ENCODE measurements at regions not wholly inside any gene's neighbourhood (a gene's known extent, or its start where the extent isn't known, plus 50 kb on each side); places are given as distances from the start of the nearest gene placed in this dataset.

DNA sequence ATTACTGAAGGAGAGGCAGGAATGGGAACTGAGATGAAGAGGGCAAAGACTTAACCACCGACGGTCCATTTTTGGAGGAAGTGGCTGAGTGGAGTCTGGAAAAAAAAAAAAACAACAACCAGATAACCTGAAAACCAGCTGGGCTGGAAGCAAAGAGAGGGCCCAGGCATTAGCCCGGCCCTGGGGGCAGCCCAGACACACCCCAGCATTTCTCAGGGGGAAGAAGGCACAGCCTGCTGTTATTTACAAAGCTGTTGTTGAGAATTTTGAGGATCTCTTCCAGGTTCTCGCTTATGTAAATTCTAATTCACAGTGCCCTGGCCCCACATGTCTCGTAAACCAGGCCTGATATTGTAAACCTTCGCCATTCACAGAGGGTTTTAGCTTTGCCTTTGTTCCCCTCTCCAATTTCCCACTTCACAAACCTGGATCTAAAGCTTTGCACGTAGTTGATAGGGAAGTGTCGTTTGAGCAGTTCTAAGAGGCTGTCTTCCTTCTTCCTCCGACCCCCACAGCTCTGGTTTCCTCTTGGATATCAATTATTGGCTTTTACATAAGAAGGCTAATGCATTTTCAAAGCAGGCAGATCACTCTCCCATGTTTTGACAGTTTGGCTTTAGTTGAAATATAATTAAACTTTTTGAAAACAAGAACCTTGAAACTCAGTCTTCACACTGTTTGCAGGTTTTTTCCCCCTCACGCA lies 161.8 kb upstream of the IRF2BP2 start (continued):
- TF ChIP-seq SMAD1 (IDR thresholded peaks at IDR 0.05; ENCODE audit: low read depth, low read length, partially characterized antibody) (no peak), ERF (CRISPR knock-in tag; IDR thresholded peaks at IDR 0.05) (no peak), COPS2 (conservative IDR thresholded peaks at IDR 0.05) (no peak), SMARCA4 (IDR thresholded peaks at IDR 0.05) (no peak), JUNB (CRISPR knock-in tag; conservative IDR thresholded peaks at IDR 0.05) (no peak), ZEB2 (IDR thresholded peaks at IDR 0.05) (no peak), CHD2 (IDR thresholded peaks at IDR 0.05; ENCODE audit: low read depth, low read length) (no peak), ZZZ3 (IDR thresholded peaks at IDR 0.05) (no peak), CHCHD3 (CRISPR knock-in tag; IDR thresholded peaks at IDR 0.05) (no peak), RFX5 (IDR thresholded peaks at IDR 0.05; ENCODE audit: low read depth, low read length) (no peak), KAT7 (CRISPR knock-in tag; IDR thresholded peaks at IDR 0.05; ENCODE audit: borderline replicate concordance) (no peak), GATA2 (CRISPR knock-in tag; IDR thresholded peaks at IDR 0.05) (no peak), HEY1 (CRISPR knock-in tag; IDR thresholded peaks at IDR 0.05; ENCODE audit: borderline replicate concordance) (0 out of 2 replicates have a peak, but pooled peaks have one; percentile 37), ZNF253 (CRISPR knock-in tag; conservative IDR thresholded peaks at IDR 0.05) (no peak), RNF2 (IDR thresholded peaks at IDR 0.05) (no peak), SIX5 (IDR thresholded peaks at IDR 0.05; ENCODE audit: borderline replicate concordance in 1 of 2, insufficient read depth in 1 of 2, low read depth in 1 of 2, low read length in 2 of 2) (no peak), ZSCAN29 (IDR thresholded peaks at IDR 0.05) (no peak), ZNF586 (CRISPR knock-in tag; conservative IDR thresholded peaks at IDR 0.05) (no peak), ZNF431 (CRISPR knock-in tag; IDR thresholded peaks at IDR 0.05) (no peak), KDM2B (CRISPR knock-in tag; IDR thresholded peaks at IDR 0.05) (no peak), SMAD3 (CRISPR knock-in tag; conservative IDR thresholded peaks at IDR 0.05) (no peak), ZNF584 (CRISPR knock-in tag; IDR thresholded peaks at IDR 0.05; ENCODE audit: low read depth) (peak; percentile 15; the same call in 1 of the 2 replicates), ADNP (tag; IDR thresholded peaks at IDR 0.05) (no peak), PHTF2 (CRISPR knock-in tag; IDR thresholded peaks at IDR 0.05) (no peak)
- TF ChIP-seq, protein P1, sequence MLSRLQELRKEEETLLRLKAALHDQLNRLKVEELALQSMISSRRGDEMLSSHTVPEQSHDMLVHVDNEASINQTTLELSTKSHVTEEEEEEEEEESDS (CRISPR knock-in tag; IDR thresholded peaks at IDR 0.05): no peak

Data from K562 (cell line).